ENCODE measurements at regions not wholly inside any gene's neighbourhood (a gene's known extent, or its start where the extent isn't known, plus 50 kb on each side); places are given as distances from the start of the nearest gene placed in this dataset.

DNA sequence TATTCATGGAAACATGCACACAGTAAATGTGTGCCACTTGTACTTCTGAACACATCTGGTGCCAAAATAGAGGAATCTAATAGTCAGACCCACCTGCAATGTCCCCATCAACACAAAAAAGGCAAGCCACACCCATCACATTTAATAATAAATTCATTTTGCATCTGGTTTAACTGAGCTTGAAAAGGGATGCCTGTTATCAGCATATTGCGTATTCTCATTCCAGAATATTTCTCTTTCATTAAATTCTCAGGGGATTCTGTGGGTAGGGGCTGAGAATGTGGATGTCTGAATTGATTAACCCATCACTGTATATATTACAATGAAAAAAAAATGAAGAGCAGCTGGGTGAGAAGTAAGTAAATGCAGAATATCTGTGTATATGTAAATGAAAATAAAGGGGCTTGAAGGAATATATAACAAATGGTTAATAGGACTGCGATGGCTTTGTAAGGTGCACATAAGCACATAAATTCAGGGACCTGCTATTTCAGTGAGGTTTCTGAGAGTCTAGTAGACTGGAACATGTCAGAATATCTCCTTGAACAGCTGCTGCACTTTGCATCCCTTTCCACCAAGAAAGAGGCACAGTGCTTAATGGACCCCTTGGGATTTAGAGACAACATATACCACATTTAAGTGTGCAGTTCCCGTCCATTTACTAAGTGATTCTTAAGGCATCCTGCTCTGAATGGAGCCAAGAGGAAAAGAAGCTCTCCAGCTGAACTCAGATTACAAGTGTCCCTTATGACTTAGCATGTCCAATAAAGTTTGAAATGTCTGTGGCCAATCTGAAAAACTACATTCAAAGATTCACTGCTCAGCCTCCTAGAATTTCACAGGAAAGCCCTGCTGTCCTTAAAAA lies 104.1 kb upstream of the NIPBL start:
- TF ChIP-seq CTCF (IDR thresholded peaks at IDR 0.05; ENCODE audit: low read depth, low read length, poor library complexity, severe bottlenecking), result no peak
- no peak for TF ChIP-seq EZH2phosphoT487 (IDR thresholded peaks at IDR 0.05; ENCODE audit: borderline replicate concordance, low read length)
